A673 (cell line): ENCODE measurements at regions not wholly inside any gene's neighbourhood (a gene's known extent, or its start where the extent isn't known, plus 50 kb on each side); places are given as distances from the start of the nearest gene placed in this dataset.
"Not testable (repeated sequence)": the region's sequence is repeated elsewhere in the genome, so short reads cannot be mapped to it uniquely, and the experiment has no call there.

Experiments used
- CTCF ChIP-seq: fragments of 300-800, 200-600 bp; sonication (generic); conservative IDR thresholded peaks from 2 replicates; pipeline ENCODE4 v1.5.1; 2017; ENCODE audit warnings: low read depth, mild to moderate bottlenecking, antibody characterized with exemption, low read length, moderate library complexity, mixed read lengths
- EZH2 ChIP-seq: fragments of 200-600 bp; sonication (generic); IDR thresholded peaks from 2 replicates; pipeline ENCODE4 v1.6.1; 2017; ENCODE audit warnings: borderline replicate concordance, low read depth, mild to moderate bottlenecking, mixed read lengths, antibody characterized with exemption, low read length; ENCODE audit not compliant: poor library complexity, severe bottlenecking

- TF ChIP-seq CTCF, EZH2: not testable (repeated sequence)
Observed at GRCh38 chrX:37516512-37516911, 54.9 kb upstream of the LANCL3 start.
